ENCODE measurements at regions not wholly inside any gene's neighbourhood (a gene's known extent, or its start where the extent isn't known, plus 50 kb on each side); places are given as distances from the start of the nearest gene placed in this dataset.
A peak's percentile ranks its signal among the peaks of the same experiment; 100 is the strongest.

DNA sequence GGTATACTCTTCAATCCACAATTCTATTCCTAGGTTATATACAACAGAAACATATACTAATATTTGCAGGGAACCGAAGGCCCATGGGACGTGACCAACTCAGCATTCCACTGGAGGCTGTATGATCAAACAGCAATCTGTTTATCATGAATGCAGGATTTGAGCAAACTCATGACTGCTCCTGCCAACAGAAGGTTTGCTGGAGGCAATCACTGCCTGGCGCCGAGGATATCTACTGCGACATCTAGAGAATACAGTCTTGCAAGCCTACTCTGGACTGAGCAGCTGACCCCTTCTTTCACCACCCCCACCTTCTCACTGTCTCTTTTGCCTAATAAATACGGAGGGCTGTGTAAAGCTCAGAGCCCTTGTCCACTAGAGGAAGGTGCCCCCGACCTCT, 90.5 kb upstream of the CDH10 start:
- no peak overlapping the region for H3K27ac ChIP-seq (ENCODE audit: low read length)
- H3K4me1 ChIP-seq (ENCODE audit: control insufficient read depth, insufficient read depth, low read length), result no peaks in the 10 kb centered on the region
- H3K9me3 ChIP-seq (ENCODE audit: control insufficient read depth, low read length), result no peaks in the 10 kb centered on the region
- intact Hi-C loops (cut with DNase I), result no loop called here
- ATAC-seq (no peak), DNase-seq (no peak)
- 83% methylated on average over 7 of the region's 7 CpGs for WGBS
- H3K27me3 ChIP-seq (ENCODE audit: control insufficient read depth, insufficient read depth), result no peaks in the 10 kb centered on the region
- no peak overlapping the region for H3K4me3 ChIP-seq (ENCODE audit: low read length)

DNA sequence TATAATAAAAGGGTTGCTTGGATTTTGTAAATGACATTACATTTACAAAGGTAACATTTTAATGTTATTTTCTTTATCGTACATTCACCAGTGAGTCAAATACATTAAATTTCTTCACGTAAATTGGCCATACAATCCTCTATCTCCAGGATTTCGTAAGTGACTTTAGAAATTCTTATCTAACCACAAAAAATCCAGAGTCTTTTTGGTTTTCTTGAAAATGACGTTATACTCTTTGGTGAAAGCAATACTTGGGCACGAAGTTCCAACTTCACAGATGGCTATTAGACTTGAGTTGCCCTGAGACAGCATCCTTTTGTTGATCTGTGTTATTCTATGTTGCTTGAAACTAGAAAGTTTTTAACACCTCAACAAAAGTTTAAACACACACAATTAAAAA, 87.4 kb upstream of the CDH10 start:
- WGBS, result 72% methylated on average over 5 of the region's 5 CpGs
- no peaks in the 10 kb centered on the region for H3K9me3 ChIP-seq (ENCODE audit: control insufficient read depth, low read length)
- ATAC-seq (no peak), DNase-seq (no peak)
- H3K4me3 ChIP-seq (ENCODE audit: low read length), result no peak overlapping the region
- intact Hi-C loops (cut with DNase I), result no loop called here
- no peak overlapping the region for H3K27ac ChIP-seq (ENCODE audit: low read length)
- H3K4me1 ChIP-seq (ENCODE audit: control insufficient read depth, insufficient read depth, low read length), result no peaks in the 10 kb centered on the region
- no peaks in the 10 kb centered on the region for H3K27me3 ChIP-seq (ENCODE audit: control insufficient read depth, insufficient read depth)

DNA sequence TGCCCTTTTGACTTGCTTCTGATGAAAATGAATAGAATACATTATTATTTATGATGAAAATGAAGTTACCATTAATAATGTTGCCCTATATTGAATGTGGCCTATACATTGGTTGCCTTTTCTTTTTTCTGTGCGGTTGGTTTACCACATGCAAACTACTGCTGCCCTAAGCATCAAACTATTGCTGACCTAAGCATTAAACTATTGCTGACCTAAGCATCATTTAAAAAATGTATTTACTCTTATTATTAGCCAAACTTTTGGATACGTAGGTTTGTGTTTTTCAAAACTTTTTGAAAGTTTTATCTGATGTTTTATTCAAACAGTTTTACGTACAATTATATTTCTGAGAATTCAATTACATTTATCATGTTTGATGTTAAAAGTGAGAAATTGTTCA, 76.0 kb upstream of the CDH10 start:
- H3K4me1 ChIP-seq (ENCODE audit: control insufficient read depth, insufficient read depth, low read length), result no peaks in the 10 kb centered on the region
- H3K9me3 ChIP-seq (ENCODE audit: control insufficient read depth, low read length), result peaks cover 2% of the 10 kb centered on the region
- H3K4me3 ChIP-seq (ENCODE audit: low read length), result no peak overlapping the region
- ATAC-seq (no peak), DNase-seq (no peak)
- H3K27me3 ChIP-seq (ENCODE audit: control insufficient read depth, insufficient read depth), result no peaks in the 10 kb centered on the region
- H3K27ac ChIP-seq (ENCODE audit: low read length), result no peak overlapping the region
- WGBS, result 93% methylated on average over 3 of the region's 3 CpGs
- intact Hi-C loops (cut with DNase I), result no loop called here

DNA sequence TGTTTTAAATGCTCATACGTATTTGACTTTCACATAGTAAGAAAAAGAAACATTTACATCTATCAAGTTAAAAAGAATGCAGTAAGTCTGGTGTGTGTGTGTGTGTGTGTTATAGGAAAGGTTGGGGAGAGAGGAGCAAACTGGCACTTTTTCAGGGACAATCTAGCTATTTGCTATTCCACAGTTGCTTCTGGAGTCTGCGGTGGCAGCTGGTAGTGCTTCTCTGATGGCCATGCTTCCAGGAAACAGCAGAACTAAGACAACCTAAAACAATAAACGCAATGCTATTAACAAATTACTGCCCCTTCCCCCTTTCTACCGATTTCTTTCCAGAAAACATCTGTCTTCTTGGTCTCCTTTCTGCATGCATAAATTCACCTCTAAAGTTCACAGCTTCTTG, 70.0 kb upstream of the CDH10 start:
- Histone ChIP-seq H3K4me1 (ENCODE audit: control insufficient read depth, insufficient read depth, low read length) (no peaks in the 10 kb centered on the region), H3K4me3 (ENCODE audit: low read length) (peak overlapping the region; percentile 15), H3K9me3 (ENCODE audit: control insufficient read depth, low read length) (no peaks in the 10 kb centered on the region), H3K27ac (ENCODE audit: low read length) (no peak overlapping the region), H3K27me3 (ENCODE audit: control insufficient read depth, insufficient read depth) (no peaks in the 10 kb centered on the region)
- 44% methylated on average over 4 of the region's 4 CpGs for WGBS
- no peak for ATAC-seq
- intact Hi-C loops (cut with DNase I), result no loop called here
- no peak for DNase-seq

DNA sequence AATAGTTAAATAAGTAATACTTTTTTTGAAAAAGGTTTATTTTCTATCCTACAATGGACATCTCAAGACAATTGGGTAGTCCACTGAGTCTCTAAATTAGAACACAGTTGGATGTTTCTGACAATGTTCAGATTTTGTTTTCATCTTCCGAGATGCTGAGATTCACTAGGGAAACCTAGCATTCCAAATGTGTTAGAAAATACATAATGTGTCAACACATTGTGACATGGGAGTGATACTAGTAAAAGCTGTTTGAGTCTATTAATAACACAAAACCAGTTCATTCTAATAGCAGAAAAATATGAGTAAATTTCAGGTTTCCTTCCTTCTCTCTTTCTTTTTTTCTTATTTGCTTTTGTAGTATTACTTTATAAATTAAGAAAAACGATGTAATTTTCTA, 68.2 kb upstream of the CDH10 start:
- Histone ChIP-seq H3K27ac (ENCODE audit: low read length) (no peak overlapping the region), H3K4me1 (ENCODE audit: control insufficient read depth, insufficient read depth, low read length) (no peaks in the 10 kb centered on the region), H3K4me3 (ENCODE audit: low read length) (no peak overlapping the region), H3K9me3 (ENCODE audit: control insufficient read depth, low read length) (no peaks in the 10 kb centered on the region), H3K27me3 (ENCODE audit: control insufficient read depth, insufficient read depth) (no peaks in the 10 kb centered on the region)
- ATAC-seq (no peak), DNase-seq (no peak)
- WGBS, result 9% methylated on average over 2 of the region's 2 CpGs
- intact Hi-C loops (cut with DNase I), result no loop called here

DNA sequence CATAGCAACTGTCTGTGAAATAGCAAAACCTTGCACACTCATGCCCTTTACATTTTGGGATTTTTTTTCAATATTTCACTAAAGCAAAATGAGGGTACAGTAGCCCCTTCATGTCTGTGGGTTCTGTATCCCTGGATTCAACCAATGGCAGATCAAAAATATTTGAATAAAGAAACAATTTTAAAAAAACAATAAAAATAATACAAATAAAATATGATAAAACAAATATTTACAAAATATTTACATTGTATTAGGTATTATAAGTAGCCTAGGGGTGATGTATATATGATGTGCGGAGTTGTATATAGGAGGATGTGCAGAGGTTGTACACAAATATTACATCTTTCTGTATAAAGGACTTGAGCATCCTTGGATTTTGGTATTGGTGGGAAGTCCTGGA, 67.3 kb upstream of the CDH10 start:
- ATAC-seq (no peak), DNase-seq (no peak)
- Histone ChIP-seq H3K4me1 (ENCODE audit: control insufficient read depth, insufficient read depth, low read length) (no peaks in the 10 kb centered on the region), H3K27ac (ENCODE audit: low read length) (no peak overlapping the region), H3K4me3 (ENCODE audit: low read length) (no peak overlapping the region), H3K27me3 (ENCODE audit: control insufficient read depth, insufficient read depth) (no peaks in the 10 kb centered on the region), H3K9me3 (ENCODE audit: control insufficient read depth, low read length) (no peaks in the 10 kb centered on the region)
- 93% methylated on average over 1 of the region's 1 CpG for WGBS
- intact Hi-C loops (cut with DNase I), result no loop called here

DNA sequence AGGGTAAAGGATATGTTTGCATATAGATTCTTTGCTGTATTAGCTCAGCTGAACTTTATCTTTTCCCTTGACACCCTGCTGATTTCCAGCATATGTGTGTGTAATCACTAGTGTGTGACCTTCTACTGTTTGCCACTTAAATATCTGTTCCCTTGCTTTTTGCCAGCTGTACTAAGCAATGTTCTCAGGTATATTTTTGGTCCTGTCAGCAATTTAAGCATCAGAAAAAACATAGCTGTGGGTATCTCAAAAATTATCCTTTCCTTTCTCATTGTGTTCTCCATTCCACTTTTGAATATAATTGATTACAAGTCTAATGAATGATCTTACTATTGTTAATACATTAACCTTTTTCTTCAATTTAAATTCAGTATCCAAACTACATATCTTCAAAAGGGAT, 59.2 kb upstream of the CDH10 start:
- H3K4me1 ChIP-seq (ENCODE audit: control insufficient read depth, insufficient read depth, low read length), result no peaks in the 10 kb centered on the region
- H3K27me3 ChIP-seq (ENCODE audit: control insufficient read depth, insufficient read depth), result no peaks in the 10 kb centered on the region
- no peak overlapping the region for H3K4me3 ChIP-seq (ENCODE audit: low read length)
- DNase-seq, result no peak
- no peak for ATAC-seq
- H3K9me3 ChIP-seq (ENCODE audit: control insufficient read depth, low read length), result no peaks in the 10 kb centered on the region
- intact Hi-C loops (cut with DNase I), result no loop called here
- H3K27ac ChIP-seq (ENCODE audit: low read length), result no peak overlapping the region
